PC-9 (cell line): ENCODE measurements at regions not wholly inside any gene's neighbourhood (a gene's known extent, or its start where the extent isn't known, plus 50 kb on each side); places are given as distances from the start of the nearest gene placed in this dataset.

ENCODE experiments used
- BruUV-seq: library from RNA; stranded (reverse); fragments of 400-500 nt; replicated peaks from 2 replicates; lab custom pipeline; 2021; lab: Mats Ljungman, UMichigan
- CTCF ChIA-PET: fragments of 300-600 bp; sonication (Branson Sonifier 250); formaldehyde crosslinking; loops from one replicate; lab custom pipeline; 2022; ENCODE audit warnings: antibody characterized with exemption; lab: Charles Lee
- POLR2A ChIA-PET: fragments of 300-600 bp; sonication (Branson Sonifier 250); formaldehyde crosslinking; loops from one replicate; lab custom pipeline; 2022; ENCODE audit warnings: antibody characterized with exemption; ENCODE audit not compliant: unreplicated experiment; lab: Charles Lee
- DNase-seq, 2 experiments: peaks; one replicate each; pipeline versions ENCODE4 v3.0.0 to v3.0.0-alpha.2; 2015 to 2022; ENCODE audit warnings: mixed read lengths in 1 of 2
- H2AFZ ChIP-seq: fragments of 200-600 bp; sonication (generic); 2 replicates; pipeline ENCODE4 v1.8.1; 2017; ENCODE audit warnings: antibody characterized with exemption
- H3F3A ChIP-seq: fragments of 200-600 bp; sonication (generic); 2 replicates; pipeline ENCODE4 v1.8.1; 2017; ENCODE audit warnings: antibody characterized with exemption, mild to moderate bottlenecking, low read depth; ENCODE audit not compliant: insufficient read depth
- H3K27ac ChIP-seq: fragments of 200-600 bp; sonication (generic); 2 replicates; pipeline ENCODE4 v1.6.1; 2016; ENCODE audit warnings: mixed run types
- H3K27me3 ChIP-seq: fragments of 200-600 bp; sonication (generic); 2 replicates; pipeline ENCODE4 v1.6.1; 2016; ENCODE audit warnings: low read depth, mixed run types; ENCODE audit not compliant: insufficient read depth
- H3K36me3 ChIP-seq: fragments of 200-600 bp; sonication (generic); 2 replicates; pipeline ENCODE4 v1.6.1; 2016; ENCODE audit warnings: low read depth, mixed run types
- H3K4me1 ChIP-seq: fragments of 200-600 bp; sonication (generic); replicated peaks from 2 replicates; pipeline ENCODE4 v1.6.1; 2016; ENCODE audit warnings: mixed run types; ENCODE audit not compliant: insufficient read depth
- H3K4me2 ChIP-seq: fragments of 200-600 bp; sonication (generic); 2 replicates; pipeline ENCODE4 v1.6.1; 2017; ENCODE audit warnings: mixed run types
- H3K4me3 ChIP-seq: fragments of 200-600 bp; sonication (generic); 2 replicates; pipeline ENCODE4 v1.6.1; 2016; ENCODE audit warnings: mixed run types
- H3K79me2 ChIP-seq: fragments of 200-600 bp; sonication (generic); 2 replicates; pipeline ENCODE4 v1.6.1; 2017; ENCODE audit warnings: low read depth, mixed run types
- H3K9me2 ChIP-seq: fragments of 200-600 bp; sonication (generic); 2 replicates; pipeline ENCODE4 v1.8.1; 2017; ENCODE audit warnings: mild to moderate bottlenecking; ENCODE audit not compliant: insufficient read depth
- H3K9me3 ChIP-seq: fragments of 200-600 bp; sonication (generic); 2 replicates; pipeline ENCODE4 v1.8.1; 2016; ENCODE audit warnings: low read depth; ENCODE audit not compliant: insufficient read depth
- H4K20me1 ChIP-seq: fragments of 200-600 bp; sonication (generic); 2 replicates; pipeline ENCODE4 v1.8.1; 2017; ENCODE audit not compliant: insufficient read depth
- EZH2 ChIP-seq: fragments of 200-600 bp; sonication (generic); IDR thresholded peaks from 2 replicates; pipeline ENCODE4 v1.8.0; 2017; ENCODE audit warnings: antibody characterized with exemption, low read depth
- intact Hi-C: fragments of 100-400 bp; cut with micrococcal nuclease; formaldehyde crosslinking; loops from one replicate; pipeline ENCODE4 v1.10.0; 2022; ENCODE audit not compliant: unreplicated experiment
- TF ChIP-seq, protein P1 (sequence below): fragments of 200-600 bp; sonication (generic); conservative IDR thresholded peaks from 2 replicates; pipeline ENCODE4 v1.6.1; 2017; ENCODE audit warnings: mixed run types, antibody characterized with exemption, mild to moderate bottlenecking, moderate library complexity

DNA sequence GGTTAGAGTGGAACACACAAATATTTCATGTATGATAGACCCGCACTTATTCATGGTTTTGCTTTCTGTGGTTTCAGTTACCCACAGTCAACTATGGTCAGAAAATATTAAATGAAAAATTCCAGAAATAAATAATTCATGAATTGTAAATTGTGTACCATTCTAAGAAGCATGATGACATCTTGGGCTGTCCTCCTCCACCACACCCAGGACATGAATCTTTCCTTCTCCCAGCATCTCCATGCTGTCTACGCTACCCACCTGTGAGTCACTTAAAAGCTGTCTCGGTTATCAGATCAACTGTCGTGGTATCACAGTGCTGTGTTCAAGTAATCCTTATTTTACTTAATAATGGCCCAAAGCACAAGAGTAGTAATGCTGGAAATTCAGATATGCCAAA is 419.6 kb upstream of the NRP1 start:
- DNase-seq, result no peak
- Histone ChIP-seq H3K9me3 (no peaks in the 10 kb centered on the region), H3K36me3 (no peaks in the 10 kb centered on the region), H3K4me3 (no peak overlapping the region), H3K4me2 (no peak overlapping the region), H3K79me2 (no peaks in the 10 kb centered on the region), H3K27me3 (no peaks in the 10 kb centered on the region), H2AFZ (no peak overlapping the region), H3F3A (no peaks in the 10 kb centered on the region), H3K4me1 (no peaks in the 10 kb centered on the region), H4K20me1 (no peaks in the 10 kb centered on the region), H3K27ac (no peak overlapping the region), H3K9me2 (no peaks in the 10 kb centered on the region)
- TF ChIP-seq, protein P1, sequence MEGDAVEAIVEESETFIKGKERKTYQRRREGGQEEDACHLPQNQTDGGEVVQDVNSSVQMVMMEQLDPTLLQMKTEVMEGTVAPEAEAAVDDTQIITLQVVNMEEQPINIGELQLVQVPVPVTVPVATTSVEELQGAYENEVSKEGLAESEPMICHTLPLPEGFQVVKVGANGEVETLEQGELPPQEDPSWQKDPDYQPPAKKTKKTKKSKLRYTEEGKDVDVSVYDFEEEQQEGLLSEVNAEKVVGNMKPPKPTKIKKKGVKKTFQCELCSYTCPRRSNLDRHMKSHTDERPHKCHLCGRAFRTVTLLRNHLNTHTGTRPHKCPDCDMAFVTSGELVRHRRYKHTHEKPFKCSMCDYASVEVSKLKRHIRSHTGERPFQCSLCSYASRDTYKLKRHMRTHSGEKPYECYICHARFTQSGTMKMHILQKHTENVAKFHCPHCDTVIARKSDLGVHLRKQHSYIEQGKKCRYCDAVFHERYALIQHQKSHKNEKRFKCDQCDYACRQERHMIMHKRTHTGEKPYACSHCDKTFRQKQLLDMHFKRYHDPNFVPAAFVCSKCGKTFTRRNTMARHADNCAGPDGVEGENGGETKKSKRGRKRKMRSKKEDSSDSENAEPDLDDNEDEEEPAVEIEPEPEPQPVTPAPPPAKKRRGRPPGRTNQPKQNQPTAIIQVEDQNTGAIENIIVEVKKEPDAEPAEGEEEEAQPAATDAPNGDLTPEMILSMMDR, result no peak
- no peak for TF ChIP-seq EZH2
- CTCF ChIA-PET, result no interaction called here
- no TSS peak for BruUV-seq
- intact Hi-C loops, result no loop called here
- POLR2A ChIA-PET, result no interaction called here

DNA sequence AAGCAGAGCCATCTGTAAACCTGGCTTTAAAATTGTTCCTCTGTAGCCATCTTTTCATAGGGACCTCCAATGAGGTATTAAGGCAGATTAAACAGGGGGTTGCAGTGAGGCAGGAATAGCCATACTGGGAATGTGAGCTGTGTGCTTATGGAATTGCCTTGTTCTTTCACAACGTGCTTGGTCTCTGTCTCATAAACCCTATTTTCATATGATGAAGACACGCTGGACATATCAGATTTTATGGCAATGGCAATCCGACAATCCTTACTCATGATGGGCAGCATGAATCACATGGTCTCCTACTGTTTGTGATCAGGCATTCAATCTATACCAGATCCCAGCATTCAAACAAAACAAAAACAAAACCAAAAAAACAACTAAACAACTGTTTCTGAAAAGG is 418.9 kb upstream of the NRP1 start:
- CTCF ChIA-PET, result no interaction called here
- no peaks in the 10 kb centered on the region for H3K79me2 ChIP-seq
- no peak overlapping the region for H3K4me2 ChIP-seq
- POLR2A ChIA-PET, result no interaction called here
- H2AFZ ChIP-seq, result no peak overlapping the region
- no peak overlapping the region for H3K4me3 ChIP-seq
- no peaks in the 10 kb centered on the region for H4K20me1 ChIP-seq
- H3K27ac ChIP-seq, result no peak overlapping the region
- no peaks in the 10 kb centered on the region for H3K9me3 ChIP-seq
- TF ChIP-seq, protein P1, result no peak
- TF ChIP-seq EZH2, result no peak
- DNase-seq, result no peak
- H3K27me3 ChIP-seq, result no peaks in the 10 kb centered on the region
- no peaks in the 10 kb centered on the region for H3K36me3 ChIP-seq
- no peaks in the 10 kb centered on the region for H3K4me1 ChIP-seq
- no peaks in the 10 kb centered on the region for H3K9me2 ChIP-seq
- BruUV-seq, result no TSS peak
- intact Hi-C loops, result no loop called here
- H3F3A ChIP-seq, result no peaks in the 10 kb centered on the region

DNA sequence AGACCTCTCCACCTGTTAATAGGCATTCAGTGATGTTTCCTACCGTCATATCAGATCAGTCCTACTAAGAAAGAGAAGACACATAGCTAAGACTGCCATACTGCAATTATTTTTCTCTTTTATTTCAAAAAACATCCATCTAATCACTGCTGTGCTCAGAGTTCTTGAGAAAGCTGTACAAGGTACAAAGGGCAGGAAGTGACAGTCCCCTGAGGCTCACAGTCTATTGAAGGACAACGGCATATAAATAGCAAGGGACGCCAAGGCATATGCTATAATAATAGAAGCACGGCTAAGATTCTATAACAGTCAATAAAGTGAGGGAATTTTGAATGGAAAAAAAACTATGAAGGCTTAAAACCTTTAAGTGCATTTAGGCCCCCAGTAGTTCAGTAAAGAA is 415.3 kb upstream of the NRP1 start:
- Histone ChIP-seq H3K36me3 (no peaks in the 10 kb centered on the region), H3K27me3 (no peaks in the 10 kb centered on the region), H3K27ac (no peak overlapping the region), H4K20me1 (no peaks in the 10 kb centered on the region), H3K9me2 (no peaks in the 10 kb centered on the region), H2AFZ (no peak overlapping the region), H3K4me2 (no peak overlapping the region), H3F3A (no peaks in the 10 kb centered on the region), H3K9me3 (no peaks in the 10 kb centered on the region), H3K4me1 (no peaks in the 10 kb centered on the region), H3K79me2 (no peaks in the 10 kb centered on the region), H3K4me3 (no peak overlapping the region)
- intact Hi-C loops, result no loop called here
- TF ChIP-seq, protein P1, result no peak
- TF ChIP-seq EZH2, result no peak
- no peak for DNase-seq
- ChIA-PET CTCF (no interaction called here), POLR2A (no interaction called here)
- BruUV-seq, result no TSS peak
